GM21423 (cell line): ENCODE measurements at regions not wholly inside any gene's neighbourhood (a gene's known extent, or its start where the extent isn't known, plus 50 kb on each side); places are given as distances from the start of the nearest gene placed in this dataset.

ENCODE experiments used
- ATAC-seq: cut with Tn5 transposase; IDR thresholded peaks from one replicate; pipeline ENCODE4 v1.9.1; 2021; ENCODE audit warnings: mild to moderate bottlenecking, moderate library complexity; ENCODE audit not compliant: unreplicated experiment

- ATAC-seq = no peak
Observed at GRCh38 chr3:144358191-144358590, 386.6 kb downstream of the DIPK2A start.

- ATAC-seq = no peak
Observed at GRCh38 chr3:144361002-144361401, 389.4 kb downstream of the DIPK2A start.

DNA sequence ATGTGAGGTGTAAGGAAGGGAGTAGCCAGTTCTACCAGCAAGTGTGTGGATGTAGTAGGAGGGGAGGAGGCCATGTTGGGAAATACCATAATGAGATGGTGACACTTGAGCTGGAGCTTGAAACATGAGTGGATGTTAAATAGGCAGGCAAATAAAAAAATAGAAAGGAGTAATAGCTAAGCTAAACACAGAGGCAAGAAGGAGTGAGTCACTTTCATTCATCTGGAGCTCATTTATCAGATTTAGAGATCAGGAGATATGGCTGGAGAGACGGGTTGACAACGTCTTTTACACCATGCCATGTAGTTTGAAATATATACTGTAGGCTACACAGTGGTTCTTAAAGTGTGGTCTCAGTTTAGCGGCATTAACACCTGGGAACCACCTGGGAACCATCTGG, 390.5 kb downstream of the DIPK2A start:
- ATAC-seq = no peak

DNA sequence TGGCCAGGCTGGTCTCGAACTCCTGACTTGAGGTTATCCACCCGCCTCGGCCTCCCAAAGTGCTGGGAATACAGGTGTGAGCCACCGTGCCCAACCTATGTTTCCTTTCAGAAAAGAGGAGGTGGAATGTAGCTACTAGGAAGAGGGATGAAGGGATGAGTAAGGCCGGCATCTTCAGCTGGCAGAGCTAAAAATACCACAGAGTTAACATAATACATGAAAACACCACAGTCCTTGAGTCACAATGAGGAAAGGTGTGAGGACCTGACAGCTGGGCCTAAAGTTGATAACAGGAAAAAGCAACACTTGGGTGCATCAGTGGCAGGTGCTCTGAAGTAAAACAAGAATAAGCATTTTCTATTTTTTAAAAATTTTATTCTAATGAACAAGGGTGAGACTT, 392.2 kb downstream of the DIPK2A start:
- ATAC-seq = no peak

DNA sequence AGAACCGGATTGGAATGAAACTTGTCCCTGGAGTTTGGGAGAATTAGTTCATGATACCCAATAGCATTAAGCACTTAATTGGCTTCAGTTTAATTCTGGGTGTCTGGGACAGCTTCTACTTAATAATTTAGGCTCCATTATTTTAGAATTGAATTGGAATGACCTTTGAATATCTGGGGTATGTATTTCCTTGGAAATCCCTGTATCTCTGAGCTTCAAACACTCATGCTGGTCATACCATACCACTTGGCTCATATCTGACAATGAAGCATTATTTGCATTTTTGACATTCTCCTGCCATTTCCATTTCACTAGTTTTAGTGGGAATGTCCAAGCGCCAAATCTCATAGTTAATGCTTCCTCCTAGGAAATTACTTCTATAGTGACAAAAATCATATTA, 393.1 kb downstream of the DIPK2A start:
- no peak for ATAC-seq

- no peak for ATAC-seq
Observed at GRCh38 chr3:144369129-144369879, 397.7 kb downstream of the DIPK2A start.

- ATAC-seq = no peak
Observed at GRCh38 chr3:144375088-144375487, 403.5 kb downstream of the DIPK2A start.

DNA sequence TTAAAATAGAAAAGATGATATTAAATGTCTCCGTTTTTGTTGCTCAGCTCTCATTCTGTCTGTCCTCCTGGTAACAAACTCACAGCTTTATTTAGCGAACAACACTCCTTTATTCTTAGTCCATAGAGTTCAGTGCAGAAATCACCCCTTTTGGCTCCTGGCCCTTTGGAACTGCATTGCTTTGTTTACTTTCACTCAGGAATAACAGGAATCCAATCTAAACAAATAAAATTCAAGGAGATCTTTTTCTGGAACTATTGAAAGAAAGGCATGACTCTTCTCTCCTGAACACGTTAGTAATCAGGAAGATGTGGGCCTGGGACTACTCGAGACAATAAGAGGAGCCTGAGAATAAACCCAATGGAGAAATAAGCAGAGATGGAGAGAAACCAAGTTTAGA, 409.2 kb downstream of the DIPK2A start:
- ATAC-seq = no peak

GRCh38 chr3:144381607-144382006, 410.0 kb downstream of the DIPK2A start:
- no peak for ATAC-seq

GRCh38 chr3:144384241-144384979, 412.8 kb downstream of the DIPK2A start:
- ATAC-seq = no peak

DNA sequence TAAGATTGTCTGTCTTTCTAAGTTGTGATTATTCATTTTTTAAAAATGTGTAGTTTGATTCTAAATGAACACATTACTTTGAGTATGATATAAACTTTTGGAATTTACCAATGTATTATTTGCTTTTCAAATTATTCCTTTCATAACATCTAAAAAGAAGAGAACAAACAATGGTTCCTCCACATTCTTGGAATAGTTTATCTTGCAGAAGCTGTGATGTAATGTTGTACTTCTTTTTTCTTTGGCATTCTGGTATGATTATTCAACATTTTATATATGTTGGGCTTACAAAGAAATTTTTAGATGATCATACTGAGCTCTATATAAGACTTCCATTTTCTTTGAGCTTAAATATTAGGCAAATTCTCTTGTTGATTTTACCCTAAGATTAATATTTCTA, 419.2 kb downstream of the DIPK2A start:
- ATAC-seq = no peak

- ATAC-seq = no peak
Observed at GRCh38 chr3:144391236-144391635, 419.6 kb downstream of the DIPK2A start.

GRCh38 chr3:144394032-144394431, 422.4 kb downstream of the DIPK2A start:
- ATAC-seq = no peak

DNA sequence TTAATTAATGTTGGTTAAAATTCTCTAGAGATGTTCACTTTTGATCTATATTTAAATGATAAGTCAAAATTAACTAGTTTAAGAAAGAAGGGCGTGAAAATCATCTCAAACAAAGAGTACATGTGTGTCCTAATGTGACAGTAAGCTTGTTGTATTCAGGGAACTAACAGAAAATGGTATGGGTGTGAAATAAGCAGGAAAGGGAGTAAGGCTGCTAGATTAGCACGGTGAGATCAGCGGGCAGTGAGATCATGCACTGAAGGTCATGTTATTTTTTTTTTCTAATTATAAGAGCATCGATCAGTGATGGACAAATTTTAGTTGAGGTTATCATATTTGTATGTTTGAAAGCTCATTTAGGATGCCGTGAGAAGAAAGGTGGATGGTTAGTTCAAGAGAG, 430.8 kb downstream of the DIPK2A start:
- no peak for ATAC-seq

DNA sequence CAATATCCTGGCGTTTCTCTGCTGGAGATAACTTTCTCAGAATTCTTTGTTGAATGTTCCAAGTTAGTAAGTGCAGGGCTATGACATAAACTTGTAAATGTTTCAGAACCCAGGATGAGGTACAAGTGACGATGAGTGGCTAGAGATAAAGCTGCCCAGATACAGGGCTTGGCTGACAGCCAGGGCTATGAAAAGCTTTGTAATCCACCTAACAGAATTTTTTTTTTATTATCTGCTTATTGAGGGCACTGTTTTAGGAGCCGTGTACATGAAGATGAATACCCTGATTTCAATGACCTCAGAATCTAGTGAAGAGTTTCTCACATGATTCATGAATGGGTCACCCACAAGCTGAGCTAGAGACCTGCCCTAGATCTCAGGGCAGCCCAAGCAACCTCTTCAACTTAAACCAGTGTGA, 431.4 kb downstream of the DIPK2A start:
- no peak for ATAC-seq

GRCh38 chr3:144407335-144407734, 435.7 kb downstream of the DIPK2A start:
- ATAC-seq = no peak

DNA sequence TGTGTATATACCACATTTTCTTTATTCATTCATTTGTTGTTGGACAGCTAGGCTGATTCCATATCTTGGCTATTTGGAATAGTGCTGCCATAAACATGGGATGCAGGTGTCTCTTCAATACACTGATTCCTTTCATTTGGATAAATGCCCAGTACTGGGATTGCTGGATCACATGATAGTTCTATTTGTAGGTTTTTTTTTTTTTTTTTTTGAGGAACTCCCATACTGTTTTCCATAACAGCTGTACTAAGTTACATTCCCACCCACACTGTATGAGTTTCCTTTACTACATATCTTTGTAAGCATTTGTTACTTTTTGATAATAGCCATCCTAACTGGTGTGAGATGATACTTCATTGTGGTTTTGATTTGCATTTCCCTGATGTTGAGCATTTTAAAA, 437.7 kb downstream of the DIPK2A start:
- ATAC-seq = no peak

DNA sequence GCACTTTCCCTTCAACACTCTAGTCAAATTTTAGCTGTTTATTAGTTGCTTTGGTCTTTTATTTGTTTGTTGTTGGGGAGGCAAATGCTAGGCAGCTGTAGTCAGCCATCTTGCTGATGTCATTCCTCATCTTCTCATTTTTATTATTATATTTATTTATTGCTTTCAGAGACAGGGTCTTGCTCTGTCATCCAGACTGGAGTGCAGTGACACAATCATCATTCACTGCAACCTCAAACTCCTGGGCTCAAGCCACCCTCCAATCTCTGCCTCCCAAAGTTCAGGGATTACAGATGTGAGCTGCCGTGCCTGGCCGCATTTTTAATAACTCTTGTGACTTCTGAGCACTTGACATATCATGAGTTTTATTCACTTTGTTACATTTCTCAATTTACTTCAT, 441.4 kb downstream of the DIPK2A start:
- ATAC-seq = no peak

GRCh38 chr3:144415492-144415891, 443.9 kb downstream of the DIPK2A start:
- ATAC-seq = no peak

- ATAC-seq = no peak
Observed at GRCh38 chr3:144424606-144425005, 453.0 kb downstream of the DIPK2A start.

- ATAC-seq = no peak
Observed at GRCh38 chr3:144426366-144426765, 454.7 kb downstream of the DIPK2A start.

DNA sequence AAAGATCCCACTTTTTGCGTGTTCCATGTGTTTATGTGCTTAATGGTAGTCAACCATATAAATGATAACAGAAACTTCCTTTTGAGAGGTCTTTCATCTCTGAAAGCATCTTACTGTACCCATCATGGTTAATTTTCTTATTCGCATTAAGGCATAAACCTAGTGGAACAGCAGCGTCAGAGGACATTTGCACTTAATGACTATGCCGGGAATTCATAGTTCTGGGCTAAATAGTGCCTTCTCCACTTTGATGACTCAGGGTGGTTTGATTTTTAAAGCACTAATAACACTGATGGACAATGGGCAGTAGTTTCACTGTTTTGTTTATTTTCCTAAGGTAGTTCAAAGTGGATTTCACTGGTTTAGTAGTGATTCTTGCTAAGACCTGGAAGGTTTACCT, 455.3 kb downstream of the DIPK2A start:
- ATAC-seq = no peak
